ENCODE measurements at regions not wholly inside any gene's neighbourhood (a gene's known extent, or its start where the extent isn't known, plus 50 kb on each side); places are given as distances from the start of the nearest gene placed in this dataset.

DNA sequence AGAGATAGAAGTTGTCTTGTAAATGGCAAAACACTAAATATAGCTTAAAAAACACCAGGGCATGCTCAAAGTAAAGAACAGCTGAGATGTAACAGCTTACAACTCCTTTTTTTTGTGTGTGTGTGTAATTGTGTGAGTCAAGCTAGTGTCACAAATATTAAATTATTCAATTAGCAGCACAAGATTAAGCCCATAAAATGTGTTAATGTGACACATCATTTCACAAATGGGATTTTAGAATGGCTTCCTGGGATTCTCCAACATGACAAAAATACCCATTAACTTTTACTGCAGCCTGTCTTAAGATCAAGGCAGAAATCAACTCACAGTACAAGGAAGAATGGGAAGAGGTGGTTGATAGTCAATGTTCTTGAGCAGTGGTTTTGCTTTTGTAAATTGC is 251.4 kb downstream of the KIF20B start:
- no peaks in the 10 kb centered on the region for H3K4me1 Mint-ChIP-seq
- no peak overlapping the region for H3K27ac Mint-ChIP-seq (ENCODE audit: unreplicated experiment)
- no peaks in the 10 kb centered on the region for H3K36me3 Mint-ChIP-seq (ENCODE audit: low read depth)
- TF ChIP-seq, protein P1, sequence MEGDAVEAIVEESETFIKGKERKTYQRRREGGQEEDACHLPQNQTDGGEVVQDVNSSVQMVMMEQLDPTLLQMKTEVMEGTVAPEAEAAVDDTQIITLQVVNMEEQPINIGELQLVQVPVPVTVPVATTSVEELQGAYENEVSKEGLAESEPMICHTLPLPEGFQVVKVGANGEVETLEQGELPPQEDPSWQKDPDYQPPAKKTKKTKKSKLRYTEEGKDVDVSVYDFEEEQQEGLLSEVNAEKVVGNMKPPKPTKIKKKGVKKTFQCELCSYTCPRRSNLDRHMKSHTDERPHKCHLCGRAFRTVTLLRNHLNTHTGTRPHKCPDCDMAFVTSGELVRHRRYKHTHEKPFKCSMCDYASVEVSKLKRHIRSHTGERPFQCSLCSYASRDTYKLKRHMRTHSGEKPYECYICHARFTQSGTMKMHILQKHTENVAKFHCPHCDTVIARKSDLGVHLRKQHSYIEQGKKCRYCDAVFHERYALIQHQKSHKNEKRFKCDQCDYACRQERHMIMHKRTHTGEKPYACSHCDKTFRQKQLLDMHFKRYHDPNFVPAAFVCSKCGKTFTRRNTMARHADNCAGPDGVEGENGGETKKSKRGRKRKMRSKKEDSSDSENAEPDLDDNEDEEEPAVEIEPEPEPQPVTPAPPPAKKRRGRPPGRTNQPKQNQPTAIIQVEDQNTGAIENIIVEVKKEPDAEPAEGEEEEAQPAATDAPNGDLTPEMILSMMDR (conservative IDR thresholded peaks at IDR 0.05): no peak
- DNase-seq (ENCODE audit: low read depth, low spot score): no peak
- H3K9me3 Mint-ChIP-seq: peaks cover 6% of the 10 kb centered on the region
- H3K4me3 Mint-ChIP-seq: no peak overlapping the region
- H3K27me3 Mint-ChIP-seq (ENCODE audit: low read depth): peaks cover 9% of the 10 kb centered on the region

DNA sequence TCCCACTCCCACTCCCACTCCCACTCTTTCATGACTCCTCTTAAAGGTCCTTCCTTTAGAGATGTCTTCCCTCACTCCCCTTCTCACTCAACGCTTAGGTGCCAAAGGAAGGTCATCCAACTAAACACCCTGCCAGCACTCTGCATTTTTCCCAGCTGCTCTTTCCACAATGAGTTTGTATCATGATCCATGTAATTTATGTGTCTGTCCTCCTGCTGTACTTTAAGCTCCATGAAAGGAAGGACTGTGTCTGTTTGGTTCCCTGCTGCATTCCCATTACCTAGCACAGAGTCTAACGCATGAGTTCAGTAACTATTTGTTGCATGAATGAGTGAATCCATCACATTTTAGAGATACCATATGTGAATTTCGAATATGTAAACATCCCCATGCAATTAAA is 252.7 kb downstream of the KIF20B start:
- TF ChIP-seq, protein P1 (conservative IDR thresholded peaks at IDR 0.05): no peak
- Mint-ChIP-seq H3K4me1 (no peaks in the 10 kb centered on the region), H3K27ac (ENCODE audit: unreplicated experiment) (no peak overlapping the region), H3K27me3 (ENCODE audit: low read depth) (peaks cover 9% of the 10 kb centered on the region), H3K4me3 (no peak overlapping the region), H3K9me3 (no peaks in the 10 kb centered on the region), H3K36me3 (ENCODE audit: low read depth) (no peaks in the 10 kb centered on the region)
- no peak for DNase-seq (ENCODE audit: low read depth, low spot score)

DNA sequence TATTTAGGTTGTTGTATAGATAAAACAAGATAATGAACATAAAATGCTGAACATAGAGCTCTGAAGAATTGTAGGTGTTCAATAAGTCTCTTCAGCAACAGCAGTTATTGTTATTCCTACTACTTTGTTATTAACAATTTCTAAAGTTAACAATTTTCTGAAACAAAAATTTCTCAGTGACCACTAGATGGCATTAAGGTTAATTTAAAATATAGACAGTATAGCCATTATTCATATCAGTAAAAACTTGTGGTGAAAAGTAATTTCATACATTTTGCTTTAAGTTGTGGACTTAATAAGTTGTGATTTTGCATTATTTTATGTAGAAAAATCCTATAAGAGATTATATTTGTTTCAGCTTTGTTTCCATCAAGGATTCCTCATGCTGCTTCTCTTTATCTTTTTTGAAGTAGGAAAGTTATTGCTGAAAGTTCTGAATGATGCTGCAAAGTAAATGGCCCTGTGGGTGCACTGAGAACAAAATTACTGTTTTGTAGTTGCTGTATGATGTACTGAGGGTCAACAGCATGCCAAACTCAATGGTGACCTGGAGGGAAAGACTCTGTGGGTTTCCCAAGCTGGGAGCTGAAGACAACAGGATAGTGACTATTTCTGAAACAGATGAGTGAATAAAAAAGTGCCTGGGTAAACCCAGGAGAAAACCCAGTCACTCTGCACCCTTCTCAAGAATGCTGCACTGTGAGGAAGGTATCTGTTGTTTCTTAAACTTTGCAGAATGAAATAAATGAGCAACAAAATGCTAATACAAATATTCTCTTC is 253.6 kb downstream of the KIF20B start:
- no peaks in the 10 kb centered on the region for H3K36me3 Mint-ChIP-seq (ENCODE audit: low read depth)
- no peaks in the 10 kb centered on the region for H3K4me1 Mint-ChIP-seq
- TF ChIP-seq, protein P1 (conservative IDR thresholded peaks at IDR 0.05): peak; percentile 61
- H3K27me3 Mint-ChIP-seq (ENCODE audit: low read depth): peaks cover 9% of the 10 kb centered on the region
- DNase-seq (ENCODE audit: low read depth, low spot score): no peak
- H3K9me3 Mint-ChIP-seq: no peaks in the 10 kb centered on the region
- H3K4me3 Mint-ChIP-seq: no peak overlapping the region
- H3K27ac Mint-ChIP-seq (ENCODE audit: unreplicated experiment): no peak overlapping the region

DNA sequence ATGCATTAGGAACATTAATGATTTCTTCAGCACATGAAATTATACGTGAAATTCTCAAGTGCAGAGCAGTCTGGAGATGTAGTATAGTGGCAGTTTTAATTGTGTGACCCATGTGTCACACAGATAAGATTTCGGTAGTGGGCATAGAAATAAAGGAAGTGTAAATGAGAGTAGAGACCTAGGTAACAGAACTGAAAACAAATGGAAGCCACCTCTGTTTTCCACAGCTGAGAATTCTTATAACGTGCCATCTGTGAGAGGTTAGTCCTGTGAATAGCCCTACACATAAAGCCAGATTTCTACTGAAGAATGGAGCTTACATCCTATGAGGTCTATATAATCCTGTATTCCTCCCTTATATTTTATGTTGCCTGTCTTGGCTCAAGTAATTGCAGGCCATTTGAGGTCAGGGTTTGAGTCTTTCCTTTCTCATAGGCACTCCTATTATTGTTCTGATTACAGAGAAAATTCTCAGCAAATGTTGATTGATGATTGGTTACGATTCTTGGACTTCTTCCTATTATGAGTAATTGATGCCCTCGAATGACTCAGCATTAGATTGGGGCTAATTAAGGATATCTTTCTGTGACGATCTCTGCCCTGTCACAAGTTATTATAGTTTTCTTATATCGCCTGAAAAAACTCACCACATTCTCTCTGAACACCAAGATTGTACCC is 258.2 kb downstream of the KIF20B start:
- Mint-ChIP-seq H3K4me1 (no peaks in the 10 kb centered on the region), H3K27ac (ENCODE audit: unreplicated experiment) (no peak overlapping the region), H3K9me3 (peaks cover 6% of the 10 kb centered on the region), H3K36me3 (ENCODE audit: low read depth) (no peaks in the 10 kb centered on the region), H3K4me3 (no peak overlapping the region), H3K27me3 (ENCODE audit: low read depth) (no peaks in the 10 kb centered on the region)
- DNase-seq (ENCODE audit: low read depth, low spot score): no peak
- TF ChIP-seq, protein P1 (conservative IDR thresholded peaks at IDR 0.05): no peak

DNA sequence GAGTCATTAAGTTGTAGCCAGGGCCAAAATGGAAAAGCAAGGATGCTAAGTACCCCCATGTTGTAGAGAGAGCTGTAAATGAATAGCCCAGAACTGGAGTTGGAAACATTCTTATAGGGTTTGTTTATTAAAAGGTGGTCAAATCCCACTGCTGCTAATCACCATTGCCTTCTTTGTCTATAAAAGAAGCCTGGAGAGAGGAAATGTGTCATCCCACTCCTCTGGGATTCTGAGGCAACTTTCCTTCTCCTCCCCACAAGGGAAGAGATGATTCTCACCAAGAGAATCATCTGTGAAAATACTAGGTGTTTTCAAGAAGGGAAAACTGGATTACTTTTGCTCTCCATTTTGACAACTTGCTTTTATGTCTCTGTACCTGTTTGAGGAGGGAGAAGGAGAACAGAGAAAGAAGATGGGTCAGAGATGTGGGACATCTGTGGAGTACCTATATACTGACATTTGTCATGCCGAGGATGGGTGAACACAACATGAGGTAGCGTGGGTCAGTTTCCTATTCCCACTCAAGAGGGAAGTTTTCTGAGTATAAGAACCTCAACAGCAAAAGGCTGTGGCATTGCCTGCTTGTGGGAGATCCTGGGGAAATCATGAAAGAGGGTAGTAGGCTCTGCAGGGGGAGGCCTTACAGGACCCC is 262.2 kb downstream of the KIF20B start:
- Mint-ChIP-seq H3K27ac (ENCODE audit: unreplicated experiment) (no peak overlapping the region), H3K27me3 (ENCODE audit: low read depth) (peaks cover 2% of the 10 kb centered on the region), H3K36me3 (ENCODE audit: low read depth) (no peaks in the 10 kb centered on the region), H3K9me3 (peaks cover 6% of the 10 kb centered on the region), H3K4me3 (no peak overlapping the region), H3K4me1 (no peaks in the 10 kb centered on the region)
- TF ChIP-seq, protein P1 (conservative IDR thresholded peaks at IDR 0.05): no peak
- DNase-seq (ENCODE audit: low read depth, low spot score): no peak

All from neural crest cell (in vitro differentiated cells).